Stimulated activated CD4-positive, alpha-beta T cell treated with anti-CD3 and anti-CD28 coated beads, Interleukin-1b, Interleukin-23, amount 100 ng/mL, for 48 hours (primary cell): ENCODE measurements at regions not wholly inside any gene's neighbourhood (a gene's known extent, or its start where the extent isn't known, plus 50 kb on each side); places are given as distances from the start of the nearest gene placed in this dataset.

Source experiments
- DNase-seq: peaks from one replicate; pipeline ENCODE4 v3.0.0-alpha.2; 2020

- no peak for DNase-seq
These were observed 101.3 kb upstream of the C1orf21 start for GRCh38 chr1:184285401-184286087.

- DNase-seq, result no peak
These were observed 99.8 kb upstream of the C1orf21 start for GRCh38 chr1:184287001-184287400.

- no peak for DNase-seq
These were observed 96.8 kb upstream of the C1orf21 start for GRCh38 chr1:184289825-184290550.

- no peak for DNase-seq
These were observed 95.1 kb upstream of the C1orf21 start for GRCh38 chr1:184291701-184292100.

GRCh38 chr1:184292101-184292500 lies 94.7 kb upstream of the C1orf21 start:
- DNase-seq, result no peak

GRCh38 chr1:184294101-184294500 lies 92.7 kb upstream of the C1orf21 start:
- DNase-seq, result no peak

- DNase-seq, result no peak
These were observed 90.2 kb upstream of the C1orf21 start for GRCh38 chr1:184296466-184297243.

GRCh38 chr1:184297244-184297750 lies 89.5 kb upstream of the C1orf21 start:
- no peak for DNase-seq

GRCh38 chr1:184298440-184299405 lies 88.1 kb upstream of the C1orf21 start:
- DNase-seq, result no peak

- no peak for DNase-seq
These were observed 87.4 kb upstream of the C1orf21 start for GRCh38 chr1:184299406-184299790.

- no peak for DNase-seq
These were observed 87.0 kb upstream of the C1orf21 start for GRCh38 chr1:184299796-184300195.

- no peak for DNase-seq
These were observed 86.4 kb upstream of the C1orf21 start for GRCh38 chr1:184300446-184300845.

- DNase-seq, result no peak
These were observed 85.6 kb upstream of the C1orf21 start for GRCh38 chr1:184301227-184301626.

GRCh38 chr1:184302346-184302745 lies 84.5 kb upstream of the C1orf21 start:
- no peak for DNase-seq

- DNase-seq, result no peak
These were observed 76.5 kb upstream of the C1orf21 start for GRCh38 chr1:184310157-184310819.

- no peak for DNase-seq
These were observed 75.2 kb upstream of the C1orf21 start for GRCh38 chr1:184311580-184311979.

- DNase-seq, result no peak
These were observed 71.6 kb upstream of the C1orf21 start for GRCh38 chr1:184315254-184315653.

- DNase-seq, result no peak
These were observed 67.0 kb upstream of the C1orf21 start for GRCh38 chr1:184319879-184320278.

GRCh38 chr1:184322253-184322652 lies 64.6 kb upstream of the C1orf21 start:
- DNase-seq, result no peak

- no peak for DNase-seq
These were observed 61.9 kb upstream of the C1orf21 start for GRCh38 chr1:184324972-184325371.

- no peak for DNase-seq
These were observed 60.6 kb upstream of the C1orf21 start for GRCh38 chr1:184326278-184326677.
